HPDE6-E6E7 (cell line): ENCODE measurements at regions not wholly inside any gene's neighbourhood (a gene's known extent, or its start where the extent isn't known, plus 50 kb on each side); places are given as distances from the start of the nearest gene placed in this dataset.
"Not testable (repeated sequence)": the region's sequence is repeated elsewhere in the genome, so short reads cannot be mapped to it uniquely, and the experiment has no call there.

Experiments
- DNase-seq: peaks from one replicate; pipeline ENCODE4 v3.0.0; 2011; ENCODE audit warnings: missing footprints; ENCODE audit errors: extremely low spot score

DNA sequence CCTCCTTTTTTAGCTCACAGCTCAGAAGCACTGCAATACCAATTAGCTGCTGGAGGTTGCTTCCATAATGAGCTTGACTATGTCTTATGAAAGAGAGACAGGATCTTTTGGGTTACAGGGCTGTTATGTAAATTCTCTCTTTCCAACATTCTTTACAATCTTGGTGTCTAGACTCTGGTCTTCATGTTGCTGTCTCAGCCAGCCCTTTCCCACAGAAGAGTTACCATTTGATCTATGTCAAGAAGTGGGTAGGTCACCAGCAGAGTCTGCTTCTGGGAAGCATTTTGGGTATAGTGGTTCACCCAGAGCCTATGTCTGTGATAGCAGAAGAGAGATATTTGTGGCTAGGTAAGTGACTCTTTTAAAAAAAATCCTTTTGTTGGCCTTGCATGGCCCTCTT lies 234.5 kb downstream of the SATB1 start:
- no peak for DNase-seq

DNA sequence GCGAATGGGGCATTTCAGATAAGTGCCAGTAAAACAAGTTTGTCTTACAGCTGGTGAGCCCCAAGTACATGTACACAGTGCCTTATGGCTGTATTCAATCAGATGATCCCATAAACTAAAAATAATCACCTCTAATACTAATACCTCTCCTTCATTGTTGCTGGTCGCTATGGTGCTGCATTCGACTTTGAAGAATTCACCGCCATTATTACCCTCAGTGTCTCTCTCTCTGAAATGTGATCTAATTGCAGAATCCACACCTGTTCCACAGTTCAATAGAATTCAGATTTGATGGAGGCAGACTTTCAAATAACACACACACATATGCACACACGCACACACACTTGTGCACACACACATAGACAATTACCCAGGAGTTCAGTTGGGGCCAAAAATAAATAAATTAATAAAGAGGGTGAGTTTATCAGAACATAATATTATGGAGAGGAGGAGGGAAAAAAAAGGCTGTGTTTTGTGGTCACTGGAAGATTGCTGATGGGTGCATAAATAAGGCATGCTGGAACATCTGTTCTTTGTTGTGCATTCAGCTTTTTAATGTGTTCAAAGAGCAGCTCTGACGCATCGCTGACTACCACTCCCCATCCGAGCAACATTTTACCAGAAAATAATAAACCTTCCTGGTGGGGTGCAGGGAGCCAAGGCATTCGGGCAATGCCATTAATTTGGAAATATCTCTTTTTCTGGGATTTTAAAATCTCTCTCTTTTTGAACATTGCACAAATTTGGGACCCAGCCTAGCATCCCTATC lies 235.7 kb downstream of the SATB1 start:
- DNase-seq: no peak

DNA sequence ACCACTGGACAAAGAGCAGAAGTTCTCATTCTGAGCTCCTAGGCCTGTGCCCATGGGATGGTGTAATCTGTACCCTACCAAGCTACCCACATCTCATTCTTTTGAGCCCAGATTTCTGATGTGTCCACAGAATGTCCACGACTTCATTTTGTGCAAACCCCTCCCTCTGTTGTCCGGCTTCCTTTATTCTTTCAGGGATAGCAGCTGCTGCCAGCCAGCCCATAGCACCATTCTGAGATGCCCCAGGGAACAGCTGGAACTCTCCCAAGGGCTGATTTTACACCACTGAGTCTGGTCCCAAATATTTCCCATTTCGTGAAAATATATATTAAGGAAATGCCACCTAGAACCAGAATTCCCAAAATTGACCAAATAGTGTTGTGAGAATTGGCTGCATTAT lies 236.6 kb downstream of the SATB1 start:
- no peak for DNase-seq

DNA sequence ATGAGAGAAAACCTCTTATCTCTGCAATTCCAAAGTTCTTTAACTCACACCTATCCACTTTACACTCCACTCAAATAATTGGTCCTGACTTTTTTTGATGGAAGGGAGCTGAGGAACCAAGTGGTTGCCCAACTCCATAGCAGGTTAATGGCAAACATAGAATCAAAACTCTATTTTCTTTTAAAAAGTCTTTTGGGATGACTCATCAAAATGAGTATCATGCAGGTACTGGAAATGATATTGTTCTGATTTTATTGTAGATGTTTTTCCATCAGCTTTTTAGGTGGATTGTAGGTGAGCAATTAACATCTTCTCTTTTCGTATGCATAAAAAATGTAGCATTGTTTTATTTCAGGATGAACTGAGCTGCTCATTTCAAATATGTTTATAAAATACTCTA lies 239.5 kb downstream of the SATB1 start:
- no peak for DNase-seq

DNA sequence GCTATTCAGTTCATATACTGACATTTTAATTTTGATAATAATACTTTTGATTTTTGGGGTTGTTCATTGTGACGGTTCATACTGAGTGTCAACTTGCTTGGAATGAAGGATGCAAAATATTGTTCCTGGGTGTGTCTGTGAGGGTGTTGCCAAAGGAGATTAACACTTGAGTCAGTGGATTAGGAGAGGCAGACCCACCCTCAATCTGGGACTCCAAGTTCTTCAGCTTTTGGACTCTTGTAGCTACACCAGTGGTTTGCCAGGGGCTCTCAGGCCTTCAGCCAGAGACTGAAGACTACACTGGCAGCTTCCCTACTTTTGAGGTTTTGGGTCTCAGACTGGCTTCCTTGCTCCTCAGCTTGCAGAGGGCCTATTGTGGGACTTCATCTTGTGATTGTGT lies 242.2 kb downstream of the SATB1 start:
- DNase-seq: not testable (repeated sequence)

DNA sequence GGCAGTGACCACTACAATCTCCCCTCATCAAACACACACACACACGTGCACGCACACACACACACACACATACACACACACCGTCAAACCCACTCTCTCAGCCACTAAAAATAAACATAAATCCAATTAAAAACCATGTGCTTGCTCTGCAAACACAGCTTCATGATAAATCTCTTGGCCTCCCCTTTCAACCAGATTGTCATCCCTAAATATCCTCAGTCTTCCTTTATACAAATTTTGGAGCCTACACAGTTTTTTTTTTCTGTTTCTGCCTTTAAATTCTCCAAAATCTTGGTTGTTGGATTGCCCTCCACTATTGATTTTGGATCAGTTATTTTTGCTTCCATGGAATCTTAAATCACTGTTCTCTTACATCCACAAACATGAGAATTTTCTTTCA lies 245.6 kb downstream of the SATB1 start:
- no peak for DNase-seq

DNA sequence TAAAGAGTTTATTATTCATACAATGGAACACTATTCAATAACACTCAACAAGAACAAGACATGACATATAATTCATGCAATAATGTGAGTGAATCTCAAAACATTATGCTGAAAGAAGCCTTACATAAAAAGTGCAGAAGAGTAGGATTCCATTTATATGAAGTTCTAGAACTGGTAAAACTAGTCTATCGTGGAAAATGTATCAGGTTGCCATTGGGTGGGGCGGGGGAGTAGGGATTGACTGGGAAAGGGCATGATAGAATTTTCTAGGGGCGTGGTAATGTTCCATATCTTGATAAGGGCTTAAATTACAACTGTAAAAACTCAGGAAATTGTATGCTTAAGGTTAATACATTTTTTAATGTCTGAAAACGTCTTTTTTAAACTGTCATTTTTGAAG lies 247.9 kb downstream of the SATB1 start:
- no peak for DNase-seq

DNA sequence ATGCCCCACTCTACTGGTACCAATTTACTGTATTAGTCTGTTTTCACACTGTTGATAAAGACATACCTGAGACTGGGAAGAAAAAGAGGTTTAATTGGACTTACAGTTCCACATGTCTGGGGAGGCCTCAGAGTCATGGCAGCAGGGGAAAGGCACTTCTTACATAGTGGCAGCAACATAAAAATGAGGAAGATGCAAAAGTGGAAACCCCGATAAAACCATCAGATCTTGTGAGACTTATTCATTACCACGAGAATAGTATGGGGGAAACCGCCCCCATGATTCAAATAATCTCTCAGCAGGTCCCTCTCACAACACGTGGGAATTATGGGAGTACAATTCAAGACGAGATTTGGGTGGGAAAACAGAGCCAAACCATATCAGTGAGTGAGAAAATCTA lies 251.2 kb downstream of the SATB1 start:
- not testable (repeated sequence) for DNase-seq

DNA sequence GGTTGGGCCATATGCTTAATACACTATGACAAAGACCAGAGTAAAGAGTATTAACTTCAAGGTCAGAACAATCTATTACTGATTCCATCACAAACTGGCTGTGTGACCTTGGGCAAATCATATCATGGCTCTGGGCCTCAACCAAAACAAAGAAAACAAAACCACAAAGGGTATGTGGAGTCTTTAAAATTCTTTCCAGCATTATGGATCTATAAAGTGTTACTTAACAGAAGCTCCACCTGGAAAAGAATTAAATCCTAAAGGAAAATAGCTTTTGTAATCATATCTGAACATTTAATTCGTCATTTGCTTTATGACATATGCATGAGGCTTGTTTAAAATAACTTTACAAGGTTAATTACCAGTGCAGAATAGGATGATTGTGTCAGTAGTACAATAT lies 265.5 kb downstream of the SATB1 start:
- DNase-seq: no peak

DNA sequence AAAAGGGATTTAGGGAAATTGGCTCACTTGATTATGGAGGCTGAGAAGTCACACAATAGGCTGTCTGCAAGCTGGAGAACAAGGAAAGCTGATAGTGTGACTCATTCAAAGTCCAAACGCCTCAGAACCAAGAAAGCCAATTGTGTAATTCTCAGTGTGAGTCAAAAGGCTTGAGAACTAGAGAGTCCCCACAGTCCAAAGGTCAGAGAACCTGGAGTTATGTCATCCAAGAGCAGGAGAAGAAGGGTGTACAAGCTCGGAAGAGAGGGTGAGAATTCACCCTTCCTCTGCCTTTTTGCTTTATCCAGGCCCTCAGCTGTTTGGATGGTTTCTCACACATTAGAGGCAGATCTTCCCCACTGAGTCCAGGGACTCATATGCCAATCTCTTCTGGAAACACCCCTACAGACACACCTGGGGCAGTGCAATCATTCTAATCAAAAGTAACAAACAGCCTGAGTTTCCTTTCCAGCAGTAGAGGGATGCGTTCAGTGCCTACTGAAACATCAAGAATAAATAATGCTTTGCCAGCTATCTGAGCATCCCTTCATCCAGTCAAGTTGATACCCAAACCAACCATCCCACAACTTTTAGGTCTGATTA lies 271.5 kb downstream of the SATB1 start:
- DNase-seq: peak; percentile 23

DNA sequence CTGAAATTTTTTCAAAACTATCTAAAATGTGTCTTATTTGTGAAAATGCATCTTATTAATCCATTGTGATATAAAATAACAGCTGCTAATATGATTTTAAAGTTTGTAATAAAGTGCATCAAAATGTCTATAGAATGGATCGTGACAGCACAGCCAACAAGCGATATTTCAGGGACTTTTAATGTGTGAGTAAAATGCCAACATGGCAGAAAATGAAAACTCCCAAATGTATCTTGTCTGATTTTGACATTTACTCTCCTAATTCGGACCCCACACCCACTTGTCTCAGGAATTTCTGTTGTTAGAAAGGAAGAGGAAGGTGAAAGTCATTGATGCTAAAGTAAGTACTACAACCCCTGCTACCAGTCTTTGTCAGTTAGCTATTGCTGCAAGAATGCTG lies 273.9 kb downstream of the SATB1 start:
- DNase-seq: no peak

DNA sequence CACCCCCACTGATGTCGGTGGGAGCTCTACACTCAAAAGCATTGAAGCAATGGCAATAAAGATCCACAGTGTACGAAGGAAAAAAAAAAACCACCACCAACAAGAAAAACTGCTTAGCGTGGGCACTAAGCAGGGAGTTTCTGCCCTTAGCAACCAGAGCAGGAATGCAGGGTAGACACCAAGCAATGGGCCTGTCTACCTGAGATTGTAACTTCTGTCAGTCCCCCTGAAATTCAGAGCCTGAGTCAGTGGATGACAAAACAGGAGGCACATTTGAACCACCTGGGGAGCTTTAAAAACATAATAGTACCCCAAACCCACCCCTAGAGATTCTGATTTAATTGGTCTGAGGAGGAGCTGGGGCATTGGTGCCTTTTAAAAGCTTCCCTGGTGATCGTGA lies 275.2 kb downstream of the SATB1 start:
- DNase-seq: no peak

DNA sequence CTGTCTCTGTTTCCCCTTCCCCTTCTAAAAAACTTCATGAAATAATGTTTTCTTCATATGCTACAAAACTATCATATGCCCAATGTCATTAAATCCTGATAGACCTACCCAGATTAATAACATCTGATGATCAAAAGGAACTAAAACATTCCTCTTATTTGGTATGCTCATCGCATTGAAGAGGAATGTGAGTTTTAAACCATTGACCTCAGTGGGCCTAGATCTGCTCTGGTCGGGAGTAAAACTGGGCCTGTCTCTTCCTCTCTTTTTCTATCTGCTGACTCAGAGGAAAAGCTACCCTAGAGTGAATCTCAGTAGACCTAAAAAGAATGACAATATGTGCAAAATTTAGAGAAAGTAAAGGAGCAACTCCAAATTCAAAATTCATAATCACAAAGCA lies 275.8 kb downstream of the SATB1 start:
- no peak for DNase-seq

DNA sequence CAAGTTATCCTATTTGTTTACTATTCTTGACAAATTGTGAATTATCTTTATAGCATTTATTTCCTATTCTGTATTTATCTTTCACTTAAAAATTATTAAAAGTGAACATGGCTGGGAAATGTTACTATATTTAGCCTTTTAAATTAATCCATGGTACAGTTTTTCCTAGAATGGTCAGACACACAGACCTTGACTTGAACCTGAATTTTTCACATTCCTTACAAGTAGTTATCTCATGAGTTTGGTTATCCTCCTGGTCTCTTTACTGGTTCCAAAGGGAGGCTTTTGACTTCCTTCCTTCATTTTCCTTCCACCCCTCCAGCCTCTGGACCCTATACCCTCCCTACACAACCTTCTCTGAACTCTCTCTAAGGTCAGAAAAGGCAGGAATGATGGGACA lies 280.6 kb downstream of the SATB1 start:
- no peak for DNase-seq

DNA sequence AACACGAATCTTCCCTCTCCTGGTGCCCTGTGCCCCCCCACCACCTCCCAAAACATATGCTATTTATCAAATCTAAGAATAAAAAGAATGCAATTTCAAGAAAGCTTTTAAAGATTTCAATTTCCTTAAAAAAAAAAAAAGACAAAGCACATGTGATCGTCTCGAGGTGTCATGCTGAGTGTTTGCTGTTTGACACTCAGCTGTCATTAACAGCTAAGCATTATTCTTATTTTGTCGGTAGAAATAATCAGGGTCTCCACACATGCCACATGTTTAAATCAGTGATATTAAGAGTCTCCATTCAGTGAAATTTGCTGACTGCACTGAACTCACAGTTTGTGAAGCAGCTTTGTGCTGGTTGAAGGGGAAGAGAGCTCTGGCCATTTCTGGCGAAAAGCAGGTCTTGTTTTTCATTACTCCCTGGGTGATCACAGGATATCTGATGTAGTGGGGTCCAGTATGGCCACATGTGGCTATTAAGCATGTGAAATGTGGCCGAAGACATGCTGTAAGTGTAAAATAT lies 281.8 kb downstream of the SATB1 start:
- DNase-seq: no peak

DNA sequence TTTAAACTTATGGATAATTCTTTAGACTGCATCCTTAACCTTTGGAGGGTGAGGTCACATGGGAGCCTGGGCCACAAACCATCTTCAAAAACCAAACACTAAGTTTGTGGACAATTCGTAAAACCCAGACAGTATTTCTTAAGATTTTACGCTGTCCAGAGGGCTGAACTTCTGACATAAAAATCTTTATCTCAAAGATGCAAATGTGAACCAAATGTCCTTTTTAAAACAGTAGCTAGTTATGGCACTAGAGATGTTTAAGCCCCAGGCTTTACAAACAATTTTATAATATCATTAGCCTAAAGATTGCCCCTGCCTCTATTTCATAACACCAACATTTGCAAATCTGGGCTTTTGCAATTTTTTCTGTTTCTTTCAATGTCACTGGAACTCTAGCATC lies 287.2 kb downstream of the SATB1 start:
- DNase-seq: no peak

DNA sequence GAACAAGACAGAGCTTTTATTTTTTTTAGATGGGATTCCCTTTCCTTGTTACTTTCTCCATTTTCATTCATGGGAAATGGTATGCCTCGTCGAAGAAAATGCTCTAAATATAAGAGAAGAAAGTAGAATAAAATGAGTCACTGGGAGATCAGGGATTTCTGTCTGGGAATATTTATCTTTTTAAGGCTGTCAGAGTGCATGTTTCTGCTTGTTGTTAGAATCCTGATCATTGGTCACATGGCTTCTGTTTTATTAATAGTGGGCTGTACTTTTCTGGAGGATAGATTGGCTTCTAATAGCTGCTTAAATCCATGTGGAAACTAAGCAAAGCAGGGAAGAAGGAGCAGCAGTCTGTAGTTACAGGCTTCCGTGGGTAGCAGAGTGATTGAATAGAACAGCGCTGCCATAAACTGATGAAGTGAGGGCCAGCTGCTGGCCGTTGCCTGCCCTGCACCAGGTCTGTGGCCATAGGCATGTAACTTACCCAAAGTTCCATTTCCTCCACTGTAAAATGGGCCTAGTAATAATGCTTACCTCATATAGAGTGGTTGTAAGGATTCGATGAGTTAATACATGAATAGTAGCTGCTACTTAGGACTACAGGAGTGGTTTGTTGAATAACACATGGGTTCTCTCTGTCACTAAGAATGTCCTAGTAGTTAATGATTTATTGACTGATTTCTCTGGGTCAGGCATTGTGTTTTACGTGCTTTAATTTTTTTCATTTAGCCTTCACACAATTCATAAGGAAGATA lies 289.9 kb downstream of the SATB1 start:
- no peak for DNase-seq

DNA sequence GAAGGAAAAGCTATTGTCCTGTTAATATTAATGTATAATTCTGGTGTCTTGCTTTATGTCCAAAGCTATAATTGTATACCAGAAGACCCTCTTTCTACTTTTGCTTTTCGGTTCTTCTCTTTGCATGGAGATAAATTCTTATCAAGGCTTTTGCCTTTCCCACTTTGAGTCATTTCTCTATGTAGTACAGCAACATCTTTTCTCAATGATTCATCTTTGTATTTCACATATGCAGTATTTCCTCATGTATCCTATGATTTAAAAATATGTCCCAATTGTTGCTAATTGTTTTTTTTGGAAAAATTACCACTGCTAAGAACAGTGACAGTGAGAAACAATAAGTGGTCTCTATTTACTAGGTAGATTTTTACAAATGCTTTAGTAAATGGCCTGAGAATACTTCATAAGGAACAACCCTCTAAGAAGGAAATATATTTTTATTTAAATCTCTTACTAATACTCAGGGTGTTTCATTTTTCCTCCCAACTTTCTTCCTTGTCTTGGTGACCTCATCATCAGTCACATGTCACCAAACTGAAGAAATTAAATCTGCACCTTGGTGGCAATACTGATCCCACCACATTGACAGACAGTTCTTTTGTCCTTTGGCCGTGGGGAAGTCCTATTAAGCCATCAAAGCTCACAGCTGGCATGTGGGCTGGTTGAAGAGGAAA lies 290.6 kb downstream of the SATB1 start:
- DNase-seq: no peak

DNA sequence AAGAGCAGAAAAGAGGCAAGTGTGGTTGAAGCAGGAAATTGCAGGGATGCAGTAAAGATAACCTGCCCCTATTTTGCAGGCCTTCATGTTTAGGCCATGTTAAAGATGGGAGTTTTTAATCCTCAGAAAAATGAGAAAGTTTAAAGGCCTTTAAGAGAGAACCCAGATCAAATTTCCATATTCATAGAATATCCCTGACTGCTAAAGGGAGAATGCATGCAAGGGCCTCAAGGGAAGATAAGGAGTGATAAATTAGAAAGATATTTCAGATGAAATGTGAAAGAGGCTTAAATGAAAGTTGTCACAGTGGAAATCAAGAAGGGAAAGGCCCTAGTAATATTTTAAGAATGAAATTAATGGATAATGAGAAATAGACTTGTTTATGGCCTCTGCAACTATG lies 292.1 kb downstream of the SATB1 start:
- no peak for DNase-seq

DNA sequence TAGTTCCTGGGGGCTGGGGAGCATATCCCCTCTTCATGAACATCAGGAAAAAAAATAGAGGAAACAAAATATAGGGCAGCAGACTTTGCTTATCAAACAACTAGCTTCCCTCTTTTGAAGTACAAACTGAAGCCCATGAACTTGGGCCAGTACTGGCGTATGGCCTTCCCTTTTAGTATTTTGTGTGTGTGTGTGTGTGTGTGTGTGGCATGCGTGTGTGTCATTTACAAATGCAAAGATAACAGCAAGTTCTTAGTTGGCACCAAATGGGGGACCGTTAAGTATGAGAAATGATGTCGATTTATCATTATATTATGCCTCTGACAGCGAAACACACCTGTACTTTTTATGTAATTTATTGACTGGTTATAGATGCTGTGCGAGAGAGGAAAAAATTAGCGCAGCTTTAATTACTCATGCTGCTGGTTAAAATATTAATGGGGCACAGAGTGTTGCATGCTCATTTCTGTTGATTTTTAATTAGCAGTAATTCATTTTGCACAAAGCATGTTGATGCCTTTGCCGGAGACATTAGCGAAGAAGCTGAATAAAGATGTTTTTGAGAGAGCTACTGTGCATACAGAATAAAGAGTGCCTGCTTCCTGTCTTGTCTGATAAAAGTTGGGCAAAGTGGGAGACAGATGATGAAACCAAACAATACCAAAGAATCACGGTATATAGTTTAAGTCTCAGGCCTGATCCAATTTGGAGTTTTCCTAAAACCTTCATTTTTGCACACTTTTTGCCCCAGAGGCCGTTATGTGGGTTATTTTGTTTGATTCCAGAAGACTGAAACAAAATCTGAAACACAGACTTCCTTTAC lies 297.1 kb downstream of the SATB1 start:
- no peak for DNase-seq

DNA sequence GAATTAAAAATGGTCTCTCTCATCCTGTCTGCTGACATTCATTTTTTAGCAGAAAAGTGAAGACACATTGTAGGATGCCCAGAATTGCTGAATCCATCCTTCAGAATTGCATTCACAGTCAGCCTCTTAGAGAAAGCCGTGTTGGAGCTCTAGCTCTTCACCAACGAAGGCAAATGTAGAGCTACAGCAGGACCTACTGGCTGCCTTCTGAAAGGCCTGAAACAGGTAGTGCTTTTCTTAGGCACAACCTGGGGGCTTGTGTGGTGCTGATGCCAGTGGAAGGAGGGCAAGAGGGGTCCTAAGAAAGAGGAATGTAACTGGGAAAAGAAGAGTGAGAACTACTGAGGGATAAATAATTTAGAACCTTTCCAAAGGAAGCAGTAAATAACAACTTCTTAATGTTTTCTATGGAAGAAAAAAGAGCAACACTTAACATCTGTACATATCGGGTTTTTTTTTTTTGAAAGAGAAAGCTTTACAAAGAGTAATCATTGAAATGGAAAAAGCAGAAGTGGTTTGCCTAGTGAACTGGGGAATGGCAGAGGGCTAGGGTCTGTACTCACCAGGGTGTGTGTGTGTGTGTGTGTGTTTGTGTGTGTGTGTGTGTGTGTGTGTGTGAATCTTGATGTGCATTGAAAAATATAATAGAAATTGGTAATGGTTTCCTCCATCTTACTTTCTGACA lies 297.8 kb downstream of the SATB1 start:
- no peak for DNase-seq
